ENCODE measurements at regions not wholly inside any gene's neighbourhood (a gene's known extent, or its start where the extent isn't known, plus 50 kb on each side); places are given as distances from the start of the nearest gene placed in this dataset.

DNA sequence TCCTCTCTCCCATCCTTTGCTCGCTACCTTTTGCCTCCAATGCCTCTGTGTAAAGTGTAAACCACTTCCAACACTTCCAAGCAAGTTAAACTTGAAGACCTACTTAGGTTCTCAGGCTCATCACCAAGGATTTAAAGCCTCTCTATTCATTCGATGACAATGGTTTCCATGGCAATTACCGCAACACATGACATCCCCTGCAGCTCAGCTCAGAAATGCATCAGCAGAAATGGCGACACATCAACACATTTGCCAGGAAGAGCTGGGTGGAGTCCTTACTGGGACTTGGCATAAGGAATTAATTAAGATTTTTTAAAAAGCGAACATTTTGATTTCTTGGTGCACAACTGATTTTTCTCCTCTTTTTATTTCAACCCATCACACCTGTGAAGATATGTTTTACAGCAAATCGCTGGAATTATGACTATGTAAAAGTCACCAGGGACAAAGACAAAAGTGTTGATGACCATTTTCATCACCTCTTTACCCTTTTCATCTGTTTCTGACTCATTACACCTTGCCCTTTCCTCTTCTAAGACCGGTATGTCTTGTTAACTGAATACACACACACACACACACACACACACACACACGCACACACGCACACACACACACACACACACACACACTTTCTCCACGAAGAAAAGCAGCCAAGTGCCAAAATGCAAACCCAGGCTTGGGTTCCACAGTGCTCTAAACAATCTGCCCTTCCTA, 453.4 kb upstream of the CELF2 start:
- TF ChIP-seq, protein P1, sequence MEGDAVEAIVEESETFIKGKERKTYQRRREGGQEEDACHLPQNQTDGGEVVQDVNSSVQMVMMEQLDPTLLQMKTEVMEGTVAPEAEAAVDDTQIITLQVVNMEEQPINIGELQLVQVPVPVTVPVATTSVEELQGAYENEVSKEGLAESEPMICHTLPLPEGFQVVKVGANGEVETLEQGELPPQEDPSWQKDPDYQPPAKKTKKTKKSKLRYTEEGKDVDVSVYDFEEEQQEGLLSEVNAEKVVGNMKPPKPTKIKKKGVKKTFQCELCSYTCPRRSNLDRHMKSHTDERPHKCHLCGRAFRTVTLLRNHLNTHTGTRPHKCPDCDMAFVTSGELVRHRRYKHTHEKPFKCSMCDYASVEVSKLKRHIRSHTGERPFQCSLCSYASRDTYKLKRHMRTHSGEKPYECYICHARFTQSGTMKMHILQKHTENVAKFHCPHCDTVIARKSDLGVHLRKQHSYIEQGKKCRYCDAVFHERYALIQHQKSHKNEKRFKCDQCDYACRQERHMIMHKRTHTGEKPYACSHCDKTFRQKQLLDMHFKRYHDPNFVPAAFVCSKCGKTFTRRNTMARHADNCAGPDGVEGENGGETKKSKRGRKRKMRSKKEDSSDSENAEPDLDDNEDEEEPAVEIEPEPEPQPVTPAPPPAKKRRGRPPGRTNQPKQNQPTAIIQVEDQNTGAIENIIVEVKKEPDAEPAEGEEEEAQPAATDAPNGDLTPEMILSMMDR (IDR thresholded peaks at IDR 0.05): no peak
- TF ChIP-seq EP300 (IDR thresholded peaks at IDR 0.05): no peak
